ENCODE measurements at regions not wholly inside any gene's neighbourhood (a gene's known extent, or its start where the extent isn't known, plus 50 kb on each side); places are given as distances from the start of the nearest gene placed in this dataset.
A peak's percentile ranks its signal among the peaks of the same experiment; 100 is the strongest.

DNA sequence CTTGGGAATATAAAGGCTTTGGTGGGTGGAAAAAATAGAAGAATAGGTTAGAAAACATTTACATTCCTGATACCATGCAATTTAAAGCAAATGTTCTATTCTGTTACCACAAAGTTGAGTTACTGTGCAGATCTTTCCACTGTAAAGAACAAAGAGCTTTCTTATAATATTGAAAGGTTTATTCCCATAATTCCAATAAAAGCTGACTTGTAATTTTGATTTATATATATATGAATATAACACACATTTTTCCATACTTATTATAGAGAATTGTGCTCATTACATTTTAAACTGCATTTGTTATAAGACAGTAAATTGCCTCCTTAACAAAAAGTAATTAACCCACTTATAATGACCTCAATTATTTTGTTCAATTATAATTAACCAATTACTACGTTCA, 135.9 kb downstream of the RNASET2 start:
- Histone ChIP-seq H3K9ac (ENCODE audit: insufficient read depth, low read depth, low read length) (no peak overlapping the region), H3K9me3 (ENCODE audit: low read length) (no peaks in the 10 kb centered on the region), H3K4me2 (ENCODE audit: low read depth, low read length) (no peak overlapping the region), H3K4me3 (replicated peaks in 1 of 3; ENCODE audit: insufficient read depth in 1 of 3, low read depth in 2 of 3, low read length in 3 of 3) (no peak overlapping the region), H3K79me2 (ENCODE audit: insufficient read depth, low read length) (no peaks in the 10 kb centered on the region), H3K36me3 (replicated peaks in 1 of 2; ENCODE audit: control insufficient read depth in 1 of 2, insufficient read depth in 2 of 2, low read length in 2 of 2) (no peaks in the 10 kb centered on the region), H2AFZ (ENCODE audit: low read length) (no peak overlapping the region), H4K20me1 (ENCODE audit: insufficient read depth, low read length) (no peaks in the 10 kb centered on the region), H3K27me3 (ENCODE audit: control insufficient read depth in 1 of 2, insufficient read depth in 2 of 2, low read length in 2 of 2) (no peaks in the 10 kb centered on the region; a peak in 1 of 5 replicates), H3K4me1 (ENCODE audit: insufficient read depth, low read length) (no peaks in the 10 kb centered on the region), H3K27ac (ENCODE audit: extremely low read length, insufficient read depth, low read length) (no peak overlapping the region)
- FAIRE-seq (no peak), DNase-seq (ENCODE audit: low spot score) (no peak), ATAC-seq (no peak)
- in situ Hi-C loops (cut with HindIII; ENCODE audit: extremely low pct_ligation_motif_present, low pct_unique_long_range_greater_than_20kb), result no loop called here
- CTCF ChIA-PET (ENCODE audit: low intra/inter-chr PET ratio, low total read pairs), result no interaction called here
- WGBS (ENCODE audit: low lambda C conversion rate), result 59% methylated on average over 1 of the region's 1 CpG
- BruUV-seq (replicated peaks), result no TSS peak
- POLR2A ChIA-PET, result no interaction called here
- TF ChIP-seq MAFF (IDR thresholded peaks at IDR 0.05; ENCODE audit: low read depth, low read length) (peak; percentile 32; the same call in 1 of the 2 replicates), REXO4 (CRISPR knock-in tag; IDR thresholded peaks at IDR 0.05; ENCODE audit: borderline replicate concordance) (no peak), MAFK (conservative IDR thresholded peaks at IDR 0.05 in 1 of 2, IDR thresholded peaks at IDR 0.05 in 1 of 2; ENCODE audit: low read length in 2 of 2) (peak; percentile 24 to 51; a peak in 3 of 4 replicates), ZNF740 (CRISPR knock-in tag; IDR thresholded peaks at IDR 0.05) (no peak), ZNF83 (CRISPR knock-in tag; IDR thresholded peaks at IDR 0.05; ENCODE audit: borderline replicate concordance) (no peak)
- intact Hi-C loops (cut with micrococcal nuclease; ENCODE audit: unreplicated experiment), result no loop called here

GRCh38 chr6:166820070-166820469, 136.3 kb downstream of the RNASET2 start:
- H3K9me3 ChIP-seq (ENCODE audit: low read length), result no peaks in the 10 kb centered on the region
- H3K4me3 ChIP-seq (replicated peaks in 1 of 3; ENCODE audit: insufficient read depth in 1 of 3, low read depth in 2 of 3, low read length in 3 of 3), result no peak overlapping the region
- intact Hi-C loops (cut with micrococcal nuclease; ENCODE audit: unreplicated experiment) (no loop called here), in situ Hi-C loops (cut with HindIII; ENCODE audit: extremely low pct_ligation_motif_present, low pct_unique_long_range_greater_than_20kb) (no loop called here)
- H2AFZ ChIP-seq (ENCODE audit: low read length), result no peak overlapping the region
- BruUV-seq (replicated peaks), result no TSS peak
- no peak for DNase-seq (ENCODE audit: low spot score)
- no peaks in the 10 kb centered on the region for H3K79me2 ChIP-seq (ENCODE audit: insufficient read depth, low read length)
- H3K27ac ChIP-seq (ENCODE audit: extremely low read length, insufficient read depth, low read length), result no peak overlapping the region
- no peak overlapping the region for H3K9ac ChIP-seq (ENCODE audit: insufficient read depth, low read depth, low read length)
- no peak overlapping the region for H3K4me2 ChIP-seq (ENCODE audit: low read depth, low read length)
- ChIA-PET CTCF (ENCODE audit: low intra/inter-chr PET ratio, low total read pairs) (no interaction called here), POLR2A (no interaction called here)
- no peak for ATAC-seq
- H3K36me3 ChIP-seq (replicated peaks in 1 of 2; ENCODE audit: control insufficient read depth in 1 of 2, insufficient read depth in 2 of 2, low read length in 2 of 2), result no peaks in the 10 kb centered on the region
- H3K4me1 ChIP-seq (ENCODE audit: insufficient read depth, low read length), result no peaks in the 10 kb centered on the region
- WGBS (ENCODE audit: low lambda C conversion rate), result 3% methylated on average over 1 of the region's 1 CpG
- no peak for FAIRE-seq
- H3K27me3 ChIP-seq (ENCODE audit: control insufficient read depth in 1 of 2, insufficient read depth in 2 of 2, low read length in 2 of 2), result no peaks in the 10 kb centered on the region; a peak in 1 of 5 replicates
- no peaks in the 10 kb centered on the region for H4K20me1 ChIP-seq (ENCODE audit: insufficient read depth, low read length)
- TF ChIP-seq CCDC6 (CRISPR knock-in tag; IDR thresholded peaks at IDR 0.05) (no peak), CREB1 (IDR thresholded peaks at IDR 0.05) (no peak), CREB1 (CRISPR knock-in tag; IDR thresholded peaks at IDR 0.05) (no peak), JUNB (CRISPR knock-in tag; IDR thresholded peaks at IDR 0.05; ENCODE audit: borderline replicate concordance) (no peak), ZNF367 (CRISPR knock-in tag; IDR thresholded peaks at IDR 0.05; ENCODE audit: borderline replicate concordance) (no peak), PRMT3 (CRISPR knock-in tag; IDR thresholded peaks at IDR 0.05; ENCODE audit: borderline replicate concordance, low read depth) (no peak), KAT7 (CRISPR knock-in tag; IDR thresholded peaks at IDR 0.05; ENCODE audit: borderline replicate concordance) (no peak), REL (CRISPR knock-in tag; conservative IDR thresholded peaks at IDR 0.05) (no peak), CBX2 (IDR thresholded peaks at IDR 0.05; ENCODE audit: low read depth, low read length) (no peak), CBX2 (CRISPR knock-in tag; IDR thresholded peaks at IDR 0.05; ENCODE audit: low read depth) (no peak), ZKSCAN1 (IDR thresholded peaks at IDR 0.05; ENCODE audit: low read length) (no peak), TBX3 (IDR thresholded peaks at IDR 0.05; ENCODE audit: borderline replicate concordance) (no peak), SP4 (CRISPR knock-in tag; IDR thresholded peaks at IDR 0.05) (no peak), SP1 (IDR thresholded peaks at IDR 0.05) (no peak), SP1 (CRISPR knock-in tag; IDR thresholded peaks at IDR 0.05) (no peak), SYNCRIP (IDR thresholded peaks at IDR 0.05; ENCODE audit: insufficient read depth, low read depth, low read length) (no peak), MTF2 (CRISPR knock-in tag; IDR thresholded peaks at IDR 0.05; ENCODE audit: borderline replicate concordance) (no peak)
- TF ChIP-seq, protein P1, sequence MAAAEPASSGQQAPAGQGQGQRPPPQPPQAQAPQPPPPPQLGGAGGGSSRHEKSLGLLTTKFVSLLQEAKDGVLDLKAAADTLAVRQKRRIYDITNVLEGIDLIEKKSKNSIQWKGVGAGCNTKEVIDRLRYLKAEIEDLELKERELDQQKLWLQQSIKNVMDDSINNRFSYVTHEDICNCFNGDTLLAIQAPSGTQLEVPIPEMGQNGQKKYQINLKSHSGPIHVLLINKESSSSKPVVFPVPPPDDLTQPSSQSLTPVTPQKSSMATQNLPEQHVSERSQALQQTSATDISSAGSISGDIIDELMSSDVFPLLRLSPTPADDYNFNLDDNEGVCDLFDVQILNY (CRISPR knock-in tag; conservative IDR thresholded peaks at IDR 0.05), result no peak

All from HepG2 (cell line).